GM18520 (cell line): ENCODE measurements at regions not wholly inside any gene's neighbourhood (a gene's known extent, or its start where the extent isn't known, plus 50 kb on each side); places are given as distances from the start of the nearest gene placed in this dataset.
"Not testable (repeated sequence)": the region's sequence is repeated elsewhere in the genome, so short reads cannot be mapped to it uniquely, and the experiment has no call there.

Source experiments
- ATAC-seq: cut with Tn5 transposase; IDR thresholded peaks from one replicate; pipeline ENCODE4 v1.9.1; 2021; ENCODE audit not compliant: unreplicated experiment

- ATAC-seq = no peak
These were observed 238.6 kb downstream of the LRIG3 start for GRCh38 chr12:58681730-58682129.

- ATAC-seq = no peak
These were observed 225.0 kb downstream of the LRIG3 start for GRCh38 chr12:58695263-58695662.

GRCh38 chr12:58701536-58701935 is 218.8 kb downstream of the LRIG3 start:
- no peak for ATAC-seq

DNA sequence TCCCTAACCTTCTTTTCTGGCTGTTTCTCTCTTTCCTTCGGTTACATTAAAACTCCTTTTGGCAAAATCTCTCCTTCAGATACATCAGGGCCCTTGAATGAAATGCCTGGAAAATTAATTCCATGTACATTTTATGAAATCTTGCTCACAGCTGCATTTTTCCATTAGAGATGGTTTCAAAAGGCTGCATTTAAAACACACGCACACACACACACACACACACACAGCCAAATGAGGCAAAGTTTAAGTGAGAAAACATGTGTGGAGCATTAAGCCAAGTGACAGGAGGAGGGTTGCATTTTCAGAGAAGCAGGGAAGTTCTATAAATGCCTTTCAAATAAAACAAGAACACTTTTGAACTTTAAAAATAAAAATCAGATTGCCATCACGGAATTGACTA is 216.4 kb downstream of the LRIG3 start:
- no peak for ATAC-seq

DNA sequence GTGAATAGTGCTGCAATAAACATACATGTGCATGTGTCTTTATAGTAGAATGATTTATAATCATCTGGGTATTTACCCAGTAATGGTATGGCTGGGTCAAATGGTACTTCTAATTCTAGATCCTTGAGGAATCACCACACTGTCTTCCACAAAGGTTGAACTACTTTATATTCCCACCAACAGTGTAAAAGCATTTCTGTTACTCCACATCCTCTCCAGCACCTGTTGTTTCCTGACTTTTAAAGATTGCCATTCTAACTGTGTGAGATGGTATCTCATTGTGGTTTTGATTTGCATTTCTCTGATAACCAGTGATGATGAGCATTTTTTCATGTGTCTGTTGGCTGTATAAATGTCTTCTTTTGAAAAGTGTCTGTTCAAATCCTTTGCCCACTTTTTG is 215.5 kb downstream of the LRIG3 start:
- ATAC-seq = not testable (repeated sequence)

GRCh38 chr12:58710901-58711300 is 209.4 kb downstream of the LRIG3 start:
- ATAC-seq = no peak

- ATAC-seq = no peak
These were observed 208.3 kb downstream of the LRIG3 start for GRCh38 chr12:58711974-58712373.

DNA sequence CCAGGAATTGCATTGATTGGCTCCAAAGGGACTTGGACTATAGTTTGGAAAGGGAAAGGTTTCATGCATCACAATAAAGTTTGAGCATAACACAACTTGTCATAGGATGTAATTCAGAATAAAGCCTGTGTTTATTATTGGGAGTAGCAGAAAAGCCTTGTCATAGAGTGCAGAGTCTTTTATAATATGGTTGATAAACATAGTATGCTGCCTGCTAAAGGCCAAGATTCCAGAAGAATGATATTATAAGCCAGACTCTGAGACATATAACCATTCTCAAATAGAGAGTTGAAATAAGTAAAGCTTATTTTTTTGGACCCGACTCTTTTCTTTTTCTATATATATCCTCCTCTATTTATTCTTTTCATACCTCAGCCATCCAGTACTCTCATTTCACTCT is 207.3 kb downstream of the LRIG3 start:
- no peak for ATAC-seq

DNA sequence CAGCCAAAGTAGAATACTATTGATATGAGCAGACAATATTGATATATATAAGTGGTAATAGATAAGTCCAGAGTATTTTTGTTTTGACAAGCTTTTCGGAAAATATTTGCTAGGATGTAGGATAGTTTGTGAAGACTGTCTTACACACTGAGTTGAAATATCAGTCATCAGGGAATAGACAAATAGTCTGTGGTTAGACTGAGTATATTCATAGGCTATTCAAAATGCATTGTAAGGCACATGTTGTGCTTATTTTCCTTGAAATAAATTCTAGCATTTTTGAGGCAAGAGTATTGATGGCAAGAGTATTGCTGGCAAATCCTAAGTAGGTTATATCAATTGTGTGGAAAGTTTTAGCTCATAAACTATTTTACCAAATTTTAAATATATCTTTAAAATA is 201.1 kb downstream of the LRIG3 start:
- no peak for ATAC-seq

GRCh38 chr12:58720421-58720820 is 199.9 kb downstream of the LRIG3 start:
- no peak for ATAC-seq

DNA sequence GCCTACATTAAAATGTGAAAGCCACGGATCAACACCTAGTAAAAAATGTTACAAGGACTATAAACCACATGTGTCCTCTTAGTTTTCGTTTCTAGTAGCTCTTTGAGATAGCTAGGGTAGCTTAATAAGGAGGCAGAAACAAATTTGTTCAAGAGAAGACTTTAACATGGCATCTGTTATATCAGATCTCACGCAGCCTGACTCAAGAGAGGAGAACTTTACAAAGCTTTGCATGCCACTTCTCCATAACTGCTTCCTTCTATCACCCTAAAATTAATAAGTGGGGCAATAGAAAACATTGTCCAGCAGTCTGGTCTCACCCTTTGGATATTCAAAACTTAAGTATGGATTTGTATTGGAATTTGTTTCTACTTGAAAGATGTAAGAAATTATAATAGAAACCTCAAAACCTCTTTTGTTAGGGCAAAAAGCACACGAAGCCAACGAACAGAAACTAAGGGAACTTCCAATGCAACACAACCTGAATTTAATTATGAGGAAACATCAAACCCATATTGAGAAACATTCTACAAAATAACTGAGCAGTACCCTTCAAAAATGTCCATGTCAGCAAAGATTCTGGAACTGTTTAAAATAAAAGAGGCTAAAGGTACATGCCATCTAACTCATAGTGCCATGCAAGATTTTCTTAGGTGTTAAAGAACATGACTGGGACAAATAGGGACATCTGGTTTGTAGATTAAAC is 194.8 kb downstream of the LRIG3 start:
- ATAC-seq = no peak

DNA sequence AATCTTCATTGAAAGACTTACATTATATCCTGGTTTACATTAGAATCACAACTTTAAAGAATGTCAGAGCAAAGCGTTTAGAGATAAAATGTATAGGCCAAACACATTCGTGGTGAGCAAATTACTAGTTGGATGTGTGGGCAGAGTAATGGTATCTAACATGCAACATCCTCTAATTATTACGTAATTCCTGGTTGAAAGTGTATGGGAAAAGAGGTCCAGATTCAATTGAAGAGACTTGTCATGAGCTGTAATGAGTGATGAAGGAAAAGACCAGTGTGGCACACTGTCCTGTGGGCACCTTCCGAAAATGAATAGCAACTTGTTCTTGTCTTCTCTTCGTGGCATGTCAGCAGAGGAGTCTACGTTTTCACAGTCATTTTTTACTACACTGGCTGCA is 192.8 kb downstream of the LRIG3 start:
- no peak for ATAC-seq

DNA sequence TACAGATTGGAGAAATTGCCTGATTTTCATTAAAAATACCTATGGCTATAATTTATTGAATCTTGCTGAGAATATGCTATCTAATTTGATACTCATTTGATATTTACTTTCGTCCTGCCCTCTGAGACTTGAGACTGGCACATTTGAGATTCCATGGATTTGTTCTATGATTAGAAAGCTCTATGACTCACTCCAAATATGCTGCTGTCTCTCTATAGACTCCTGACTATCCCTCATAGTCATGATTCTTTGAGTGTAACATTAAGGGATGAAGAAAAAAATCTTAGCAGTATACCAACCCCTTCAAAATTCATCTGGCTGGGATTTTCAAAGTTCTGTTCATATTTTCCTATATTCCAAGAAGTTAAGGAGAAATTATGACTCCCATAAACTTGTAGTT is 191.9 kb downstream of the LRIG3 start:
- no peak for ATAC-seq

GRCh38 chr12:58731096-58731495 is 189.2 kb downstream of the LRIG3 start:
- no peak for ATAC-seq

DNA sequence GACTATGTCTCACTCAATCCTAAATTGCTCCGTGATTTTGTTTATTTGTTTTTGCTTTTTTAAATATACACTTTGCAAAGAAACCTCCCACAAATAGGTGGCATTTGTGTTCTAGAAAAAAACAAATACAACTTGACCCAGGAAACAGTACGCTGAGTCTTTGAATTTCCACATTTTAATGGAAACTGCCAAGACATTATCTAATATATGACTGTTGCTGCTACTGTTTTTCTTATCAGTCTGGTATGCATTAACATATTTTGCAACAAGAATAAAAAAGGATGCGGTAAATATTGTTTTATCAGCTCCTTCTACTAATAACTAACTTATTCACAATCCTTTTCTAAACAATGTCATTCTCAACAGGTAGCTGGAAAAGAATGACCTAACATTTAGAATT is 187.4 kb downstream of the LRIG3 start:
- no peak for ATAC-seq

DNA sequence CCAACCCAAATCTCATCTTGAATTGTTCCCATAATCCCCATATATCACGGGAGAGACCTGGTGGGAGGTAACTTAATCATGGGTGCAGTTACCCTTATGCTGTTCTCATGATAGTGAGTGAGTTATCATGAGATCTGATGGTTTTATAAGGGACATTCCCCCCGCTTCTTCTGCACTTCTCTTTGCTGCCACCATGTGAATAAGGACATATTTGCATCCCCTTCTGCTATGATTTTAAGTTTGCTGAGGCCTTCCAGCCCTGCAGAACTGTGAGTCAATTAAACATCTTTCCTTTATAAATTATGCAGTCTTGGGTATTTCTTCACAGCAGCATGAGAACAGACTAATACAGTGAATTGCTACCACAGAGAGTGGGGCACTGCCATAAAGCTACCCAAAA is 179.1 kb downstream of the LRIG3 start:
- ATAC-seq = no peak

DNA sequence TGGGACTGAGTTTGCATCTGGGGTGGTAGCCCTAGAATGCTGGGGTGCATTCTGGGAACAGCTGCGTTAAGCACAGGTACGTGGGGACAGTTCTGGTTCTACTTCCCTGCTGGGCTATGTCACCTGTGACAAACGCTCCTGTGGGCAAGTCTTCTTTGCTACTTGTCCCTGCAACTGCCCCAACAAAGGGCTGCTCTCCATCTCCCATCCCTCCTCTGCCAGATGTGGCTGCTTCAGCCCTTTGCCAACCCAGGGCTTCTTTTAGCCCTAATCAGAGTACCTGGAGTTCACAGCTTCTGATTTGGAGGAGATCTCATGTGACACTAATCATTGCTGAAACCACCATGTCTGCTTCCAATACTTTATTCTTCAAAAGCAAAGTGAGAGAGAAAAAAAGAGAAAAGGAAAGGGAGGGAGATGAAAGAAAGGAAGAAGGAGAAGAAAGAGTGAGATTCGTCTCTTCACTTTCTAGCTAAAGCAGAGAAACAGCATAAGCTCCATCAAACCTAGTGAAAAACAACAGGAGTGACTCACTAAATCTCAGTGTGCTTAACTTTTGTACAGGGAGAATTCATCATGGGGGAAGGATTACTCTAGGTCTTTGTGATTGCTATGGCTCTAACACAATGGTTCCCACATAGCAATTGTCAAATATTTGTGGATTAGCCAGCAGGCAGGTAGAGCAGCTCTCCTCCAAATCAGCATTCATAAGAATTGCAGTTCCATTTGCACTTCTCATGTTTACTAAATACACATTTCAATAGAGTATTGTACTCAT is 174.8 kb downstream of the LRIG3 start:
- ATAC-seq = no peak

GRCh38 chr12:58747533-58747932 is 172.8 kb downstream of the LRIG3 start:
- ATAC-seq = no peak

GRCh38 chr12:58750484-58750883 is 169.8 kb downstream of the LRIG3 start:
- no peak for ATAC-seq

GRCh38 chr12:58757422-58757821 is 162.9 kb downstream of the LRIG3 start:
- no peak for ATAC-seq

GRCh38 chr12:58759745-58760144 is 160.6 kb downstream of the LRIG3 start:
- ATAC-seq = not testable (repeated sequence)

GRCh38 chr12:58761308-58761707 is 159.0 kb downstream of the LRIG3 start:
- no peak for ATAC-seq
